HUES64 (cell line): ENCODE measurements at regions not wholly inside any gene's neighbourhood (a gene's known extent, or its start where the extent isn't known, plus 50 kb on each side); places are given as distances from the start of the nearest gene placed in this dataset.

Experiments used
- H3K27ac ChIP-seq: 2 replicates; pipeline ENCODE4 v1.7.0; 2013; ENCODE audit warnings: low read depth, low read length, inconsistent platforms
- H3K27me3 ChIP-seq: 2 replicates; pipeline ENCODE4 v1.6.1; 2013; ENCODE audit warnings: mild to moderate bottlenecking, low read length; ENCODE audit not compliant: insufficient read depth
- H3K36me3 ChIP-seq: 2 replicates; pipeline ENCODE4 v1.6.1; 2013; ENCODE audit warnings: mild to moderate bottlenecking, low read length; ENCODE audit not compliant: insufficient read depth
- H3K4me1 ChIP-seq: 2 replicates; pipeline ENCODE4 v1.6.1; 2013; ENCODE audit warnings: mild to moderate bottlenecking, low read length, moderate library complexity; ENCODE audit not compliant: insufficient read depth
- H3K4me3 ChIP-seq: 2 replicates; pipeline ENCODE4 v1.5.1; 2013; ENCODE audit warnings: mild to moderate bottlenecking, low read length, moderate library complexity
- H3K9ac ChIP-seq: 2 replicates; pipeline ENCODE4 v1.6.1; 2013; ENCODE audit warnings: mild to moderate bottlenecking, low read depth, low read length
- H3K9me3 ChIP-seq: 2 replicates; pipeline ENCODE4 v1.6.1; 2013; ENCODE audit warnings: low read depth, low read length; ENCODE audit not compliant: insufficient read depth
- WGBS: fragments of 150-250, 120-280 bp; methylation state at CpG from one replicate; pipeline ENCODE4 v1.1.7; 2013; ENCODE audit warnings: missing lambda C conversion rate; 5-methylcytosine and 5-hydroxymethylcytosine counted together

GRCh38 chr1:30388386-30388785 is 335.0 kb downstream of the MATN1 start:
- no peak overlapping the region for H3K27ac ChIP-seq
- no peak overlapping the region for H3K9ac ChIP-seq
- no peaks in the 10 kb centered on the region for H3K4me1 ChIP-seq
- no peak overlapping the region for H3K4me3 ChIP-seq
- H3K36me3 ChIP-seq: no peaks in the 10 kb centered on the region
- H3K27me3 ChIP-seq: no peaks in the 10 kb centered on the region; the same call in none of the 2 replicates
- no peaks in the 10 kb centered on the region for H3K9me3 ChIP-seq
- WGBS: 89% methylated on average over 4 of the region's 4 CpGs

- H3K9ac ChIP-seq: no peak overlapping the region
- no peaks in the 10 kb centered on the region; the same call in 1 of the 2 replicates for H3K27me3 ChIP-seq
- no peak overlapping the region for H3K27ac ChIP-seq
- H3K9me3 ChIP-seq: no peaks in the 10 kb centered on the region
- no peaks in the 10 kb centered on the region for H3K4me1 ChIP-seq
- WGBS: 83% methylated on average over 16 of the region's 17 CpGs
- no peaks in the 10 kb centered on the region for H3K36me3 ChIP-seq
- H3K4me3 ChIP-seq: no peak overlapping the region
These were observed 337.0 kb downstream of the MATN1 start for GRCh38 chr1:30386156-30386926.

GRCh38 chr1:30385246-30385995 is 338.0 kb downstream of the MATN1 start:
- no peak overlapping the region for H3K27ac ChIP-seq
- WGBS: 84% methylated on average over 17 of the region's 17 CpGs

GRCh38 chr1:30384286-30385245 is 338.8 kb downstream of the MATN1 start:
- Histone ChIP-seq H3K27ac (no peak overlapping the region), H3K4me3 (no peak overlapping the region), H3K4me1 (no peaks in the 10 kb centered on the region), H3K36me3 (no peaks in the 10 kb centered on the region), H3K9ac (no peak overlapping the region), H3K27me3 (no peaks in the 10 kb centered on the region), H3K9me3 (no peaks in the 10 kb centered on the region)
- WGBS: 77% methylated on average over 9 of the region's 10 CpGs

More at GRCh38 chr1:30385246-30385995, 338.0 kb downstream of the MATN1 start:
- Histone ChIP-seq H3K4me1 (no peaks in the 10 kb centered on the region), H3K9ac (no peak overlapping the region), H3K27me3 (no peaks in the 10 kb centered on the region; the same call in 1 of the 2 replicates), H3K4me3 (no peak overlapping the region), H3K9me3 (no peaks in the 10 kb centered on the region), H3K36me3 (no peaks in the 10 kb centered on the region)

- Histone ChIP-seq H3K9ac (no peak overlapping the region), H3K27me3 (no peaks in the 10 kb centered on the region)
- WGBS: 85% methylated on average over 12 of the region's 12 CpGs
These were observed 340.1 kb downstream of the MATN1 start for GRCh38 chr1:30383221-30383711.

GRCh38 chr1:30382496-30382895 is 340.9 kb downstream of the MATN1 start:
- no peaks in the 10 kb centered on the region for H3K27me3 ChIP-seq
- H3K27ac ChIP-seq: no peak overlapping the region
- H3K36me3 ChIP-seq: no peaks in the 10 kb centered on the region
- H3K4me1 ChIP-seq: peaks cover 2% of the 10 kb centered on the region; the same call in 1 of the 2 replicates
- WGBS: 96% methylated on average over 1 of the region's 2 CpGs
- H3K9ac ChIP-seq: no peak overlapping the region
- H3K9me3 ChIP-seq: no peaks in the 10 kb centered on the region
- no peak overlapping the region for H3K4me3 ChIP-seq

More at GRCh38 chr1:30383221-30383711, 340.1 kb downstream of the MATN1 start:
- Histone ChIP-seq H3K9me3 (no peaks in the 10 kb centered on the region), H3K4me1 (peaks cover 2% of the 10 kb centered on the region; the same call in 1 of the 2 replicates), H3K27ac (no peak overlapping the region), H3K4me3 (no peak overlapping the region), H3K36me3 (no peaks in the 10 kb centered on the region)

GRCh38 chr1:30381671-30382365 is 341.6 kb downstream of the MATN1 start:
- no peaks in the 10 kb centered on the region for H3K36me3 ChIP-seq
- H3K9me3 ChIP-seq: no peaks in the 10 kb centered on the region
- H3K4me1 ChIP-seq: peaks cover 2% of the 10 kb centered on the region; the same call in 1 of the 2 replicates
- WGBS: 88% methylated on average over 7 of the region's 7 CpGs
- no peak overlapping the region for H3K27ac ChIP-seq
- H3K27me3 ChIP-seq: no peaks in the 10 kb centered on the region
- no peak overlapping the region for H3K4me3 ChIP-seq
- H3K9ac ChIP-seq: no peak overlapping the region

- WGBS: 88% methylated on average over 5 of the region's 5 CpGs
These were observed 342.1 kb downstream of the MATN1 start for GRCh38 chr1:30381266-30381665.

GRCh38 chr1:30380625-30380984 is 342.8 kb downstream of the MATN1 start:
- no peaks in the 10 kb centered on the region for H3K9me3 ChIP-seq
- no peaks in the 10 kb centered on the region for H3K27me3 ChIP-seq
- no peak overlapping the region for H3K27ac ChIP-seq
- H3K36me3 ChIP-seq: no peaks in the 10 kb centered on the region
- no peak overlapping the region for H3K4me3 ChIP-seq
- H3K9ac ChIP-seq: no peak overlapping the region
- 19% methylated on average over 3 of the region's 3 CpGs for WGBS
- peaks cover 2% of the 10 kb centered on the region; the same call in 1 of the 2 replicates for H3K4me1 ChIP-seq

More at GRCh38 chr1:30381266-30381665, 342.1 kb downstream of the MATN1 start:
- H3K36me3 ChIP-seq: no peaks in the 10 kb centered on the region
- no peak overlapping the region for H3K9ac ChIP-seq
- H3K4me1 ChIP-seq: peaks cover 2% of the 10 kb centered on the region; the same call in 1 of the 2 replicates
- H3K9me3 ChIP-seq: no peaks in the 10 kb centered on the region
- no peak overlapping the region for H3K4me3 ChIP-seq
- no peaks in the 10 kb centered on the region for H3K27me3 ChIP-seq
- H3K27ac ChIP-seq: no peak overlapping the region
